Neutrophil (primary cell): ENCODE measurements at regions not wholly inside any gene's neighbourhood (a gene's known extent, or its start where the extent isn't known, plus 50 kb on each side); places are given as distances from the start of the nearest gene placed in this dataset.
"Not testable (repeated sequence)": the region's sequence is repeated elsewhere in the genome, so short reads cannot be mapped to it uniquely, and the experiment has no call there.

Experiments used
- H3K27ac ChIP-seq: fragments of 200-600 bp; sonication (generic); 2 replicates; pipeline ENCODE4 v1.5.1; 2016; ENCODE audit warnings: mild to moderate bottlenecking, moderate library complexity
- H3K27me3 ChIP-seq: fragments of 200-600 bp; sonication (generic); 2 replicates; pipeline ENCODE4 v1.6.0; 2016; ENCODE audit warnings: mild to moderate bottlenecking
- H3K36me3 ChIP-seq: fragments of 200-600 bp; sonication (generic); 2 replicates; pipeline ENCODE4 v1.5.1; 2017
- H3K4me1 ChIP-seq, 2 experiments: fragments of 200-600 bp in 1 of 2; sonication (generic) in 1 of 2; 1 replicate in 1 of 2; 2 replicates in 1 of 2; pipeline versions ENCODE4 v1.5.1 to v1.6.1; 2013 to 2016; ENCODE audit warnings: low read depth in 1 of 2, low read length in 1 of 2, mild to moderate bottlenecking in 1 of 2, moderate library complexity in 1 of 2; ENCODE audit not compliant: control insufficient read depth in 1 of 2, insufficient read depth in 1 of 2
- H3K4me3 ChIP-seq, 2 experiments: fragments of 200-600 bp in 1 of 2; sonication (generic) in 1 of 2; 1 replicate in 1 of 2; 2 replicates in 1 of 2; pipeline ENCODE4 v1.5.1; 2013 to 2016; ENCODE audit warnings: low read depth in 1 of 2, low read length in 1 of 2, mild to moderate bottlenecking in 1 of 2, moderate library complexity in 1 of 2
- H3K9me3 ChIP-seq: fragments of 200-600 bp; sonication (generic); 2 replicates; pipeline ENCODE4 v1.5.1; 2016
- CTCF ChIP-seq: fragments of 200-600 bp; sonication (generic); IDR thresholded peaks from 2 replicates; pipeline ENCODE4 v1.5.1; 2016; ENCODE audit warnings: antibody characterized with exemption

- Histone ChIP-seq H3K36me3 (no peaks in the 10 kb centered on the region), H3K27ac (no peak overlapping the region), H3K4me1 (no peaks in the 10 kb centered on the region), H3K27me3 (no peaks in the 10 kb centered on the region), H3K4me3 (no peak overlapping the region), H3K9me3 (no peaks in the 10 kb centered on the region)
- TF ChIP-seq CTCF, result no peak
Observed at GRCh38 chr1:199029855-199030254, 391.0 kb downstream of the PTPRC start.

GRCh38 chr1:199030541-199030940 lies 391.7 kb downstream of the PTPRC start:
- not testable (repeated sequence) for H3K36me3 ChIP-seq, H3K27ac ChIP-seq, H3K9me3 ChIP-seq, H3K4me3 ChIP-seq, H3K27me3 ChIP-seq, H3K4me1 ChIP-seq

GRCh38 chr1:199031170-199031569 lies 392.3 kb downstream of the PTPRC start:
- H3K36me3 ChIP-seq, H3K27ac ChIP-seq: not testable (repeated sequence)

GRCh38 chr1:199032479-199032878 lies 393.6 kb downstream of the PTPRC start:
- H3K4me1 ChIP-seq, H3K4me3 ChIP-seq, H3K9me3 ChIP-seq, H3K27ac ChIP-seq, H3K27me3 ChIP-seq, H3K36me3 ChIP-seq: not testable (repeated sequence)

More at GRCh38 chr1:199031170-199031569, 392.3 kb downstream of the PTPRC start:
- H3K4me1 ChIP-seq, H3K4me3 ChIP-seq, H3K9me3 ChIP-seq, H3K27me3 ChIP-seq: not testable (repeated sequence)

GRCh38 chr1:199033661-199034060 lies 394.8 kb downstream of the PTPRC start:
- Histone ChIP-seq H3K4me3 (no peak overlapping the region), H3K36me3 (no peaks in the 10 kb centered on the region), H3K9me3 (no peaks in the 10 kb centered on the region), H3K27ac (no peak overlapping the region), H3K27me3 (no peaks in the 10 kb centered on the region), H3K4me1 (no peaks in the 10 kb centered on the region)
- TF ChIP-seq CTCF, result no peak

GRCh38 chr1:199038156-199038555 lies 399.3 kb downstream of the PTPRC start:
- no peak for TF ChIP-seq CTCF

GRCh38 chr1:199040076-199040905 lies 401.5 kb downstream of the PTPRC start:
- Histone ChIP-seq H3K36me3 (no peaks in the 10 kb centered on the region), H3K4me3 (no peak overlapping the region), H3K27me3 (no peaks in the 10 kb centered on the region), H3K9me3 (no peaks in the 10 kb centered on the region), H3K4me1 (peaks cover 0 to 7% of the 10 kb centered on the region in 2 experiments), H3K27ac (no peak overlapping the region)
- TF ChIP-seq CTCF, result no peak

More at GRCh38 chr1:199038156-199038555, 399.3 kb downstream of the PTPRC start:
- Histone ChIP-seq H3K4me3 (no peak overlapping the region), H3K36me3 (no peaks in the 10 kb centered on the region), H3K4me1 (peaks cover 0 to 7% of the 10 kb centered on the region in 2 experiments), H3K27me3 (no peaks in the 10 kb centered on the region), H3K9me3 (no peaks in the 10 kb centered on the region), H3K27ac (no peak overlapping the region)
